HFF-Myc (cell line): ENCODE measurements at regions not wholly inside any gene's neighbourhood (a gene's known extent, or its start where the extent isn't known, plus 50 kb on each side); places are given as distances from the start of the nearest gene placed in this dataset.

ENCODE experiments used
- DNase-seq: peaks from one replicate; pipeline ENCODE4 v3.0.0-alpha.2; 2011; ENCODE audit warnings: low read depth; ENCODE audit errors: extremely low read depth
- H3K4me3 ChIP-seq: replicated peaks from 2 replicates; pipeline ENCODE4 v1.5.1; 2011; ENCODE audit warnings: low read depth, mild to moderate bottlenecking, control low read depth, low read length
- CTCF ChIP-seq: IDR thresholded peaks from 2 replicates; pipeline ENCODE4 v1.5.1; 2012; ENCODE audit warnings: mild to moderate bottlenecking, low read depth, low read length, control low read depth; ENCODE audit errors: missing control alignments

GRCh38 chr11:91822805-91823204 lies 401.8 kb upstream of the FAT3 start:
- no peak overlapping the region for H3K4me3 ChIP-seq
- no peak for TF ChIP-seq CTCF
- no peak for DNase-seq

GRCh38 chr11:91820709-91821108 lies 403.9 kb upstream of the FAT3 start:
- DNase-seq, result no peak
- H3K4me3 ChIP-seq, result no peak overlapping the region
- no peak for TF ChIP-seq CTCF

- no peak for TF ChIP-seq CTCF
- DNase-seq, result no peak
- no peak overlapping the region for H3K4me3 ChIP-seq
Measured at GRCh38 chr11:91819777-91820176, 404.8 kb upstream of the FAT3 start.

- DNase-seq, result no peak
- H3K4me3 ChIP-seq, result no peak overlapping the region
- TF ChIP-seq CTCF, result no peak
Measured at GRCh38 chr11:91819195-91819594, 405.4 kb upstream of the FAT3 start.

GRCh38 chr11:91817996-91818395 lies 406.6 kb upstream of the FAT3 start:
- DNase-seq, result no peak
- TF ChIP-seq CTCF, result no peak
- no peak overlapping the region for H3K4me3 ChIP-seq

- no peak overlapping the region for H3K4me3 ChIP-seq
- DNase-seq, result no peak
- no peak for TF ChIP-seq CTCF
Measured at GRCh38 chr11:91813263-91813662, 411.4 kb upstream of the FAT3 start.

- H3K4me3 ChIP-seq, result no peak overlapping the region
- DNase-seq, result no peak
- TF ChIP-seq CTCF, result no peak
Measured at GRCh38 chr11:91810871-91811270, 413.7 kb upstream of the FAT3 start.
